HepG2 (cell line): ENCODE measurements at regions not wholly inside any gene's neighbourhood (a gene's known extent, or its start where the extent isn't known, plus 50 kb on each side); places are given as distances from the start of the nearest gene placed in this dataset.

Source experiments
- ATAC-seq: fragments of 200-7000 bp; cut with Tn5 transposase; 3 replicates; pipeline ENCODE4 v1.9.1; 2020; ENCODE audit warnings: mild to moderate bottlenecking, moderate library complexity
- BruUV-seq: library from RNA; stranded (reverse); fragments of 400-500 nt; replicated peaks from 2 replicates; lab custom pipeline; 2021; lab: Mats Ljungman, UMichigan
- CTCF ChIA-PET: fragments of 300-600 bp; formaldehyde crosslinking; extraction: SDS; loops from one replicate; lab custom pipeline; 2021; ENCODE audit warnings: low total read pairs, inconsistent platforms, low intra/inter-chr PET ratio; lab: Yijun Ruan, JAX
- POLR2A ChIA-PET: fragments of 350-600 bp; sonication (Branson Sonifier 250); formaldehyde crosslinking; loops from one replicate; lab custom pipeline; 2020; ENCODE audit warnings: antibody characterized with exemption, inconsistent platforms; lab: Yijun Ruan, JAX
- DNase-seq: peaks from one replicate; pipeline ENCODE4 v3.0.0-alpha.2; 2015; ENCODE audit warnings: low spot score
- FAIRE-seq: peaks from 3 replicates; lab custom pipeline; 2011; peaks lifted over from hg19 to GRCh38; lab: Jason Lieb, UNC
- H2AFZ ChIP-seq: one replicate; pipeline ENCODE4 v1.6.1; 2011; ENCODE audit warnings: low read length, inconsistent platforms
- H3K27ac ChIP-seq: fragments of 300-600 bp; 3 replicates; pipeline ENCODE4 v1.8.0; 2011; ENCODE audit warnings: mixed run types, mild to moderate bottlenecking, mixed read lengths, low read length, inconsistent platforms; ENCODE audit not compliant: insufficient read depth; ENCODE audit errors: extremely low read length
- H3K27me3 ChIP-seq, 2 experiments: fragments of 200-600 bp in 1 of 2; 2 replicates in 1 of 2; 3 replicates in 1 of 2; pipeline versions ENCODE4 v1.6.0 to v1.8.0; 2011; ENCODE audit warnings: low read length in 2 of 2, mild to moderate bottlenecking in 2 of 2, moderate library complexity in 2 of 2, inconsistent platforms in 1 of 2; ENCODE audit not compliant: insufficient read depth in 2 of 2, control insufficient read depth in 1 of 2
- H3K36me3 ChIP-seq, 2 experiments: fragments of 200-600 bp in 1 of 2; replicated peaks in 1 of 2; 2 replicates in 1 of 2; 3 replicates in 1 of 2; pipeline versions ENCODE4 v1.5.1 to v1.8.0; 2011; ENCODE audit warnings: low read length in 2 of 2, inconsistent platforms in 1 of 2; ENCODE audit not compliant: insufficient read depth in 2 of 2, control insufficient read depth in 1 of 2
- H3K4me1 ChIP-seq: 2 replicates; pipeline ENCODE4 v1.5.1; 2012; ENCODE audit warnings: low read length, inconsistent platforms; ENCODE audit not compliant: insufficient read depth
- H3K4me2 ChIP-seq: 2 replicates; pipeline ENCODE4 v1.6.0; 2011; ENCODE audit warnings: low read depth, low read length, inconsistent platforms
- H3K4me3 ChIP-seq, 3 experiments: fragments of 200-600 bp in 1 of 3; sonication (generic), shearing (Covaris generic) in 1 of 3; replicated peaks in 1 of 3; 2 replicates each; pipeline ENCODE4 v1.5.1; 2011 to 2016; ENCODE audit warnings: low read length in 3 of 3, inconsistent platforms in 2 of 3, low read depth in 2 of 3, mild to moderate bottlenecking in 2 of 3, control low read depth in 1 of 3, mixed read lengths in 1 of 3; ENCODE audit not compliant: insufficient read depth in 1 of 3
- H3K79me2 ChIP-seq: one replicate; pipeline ENCODE4 v1.6.1; 2011; ENCODE audit warnings: low read length, inconsistent platforms; ENCODE audit not compliant: insufficient read depth
- H3K9ac ChIP-seq: 2 replicates; pipeline ENCODE4 v1.6.0; 2011; ENCODE audit warnings: mild to moderate bottlenecking, low read depth, low read length, inconsistent platforms; ENCODE audit not compliant: insufficient read depth
- H3K9me3 ChIP-seq: 2 replicates; pipeline ENCODE4 v1.5.1; 2012; ENCODE audit warnings: mild to moderate bottlenecking, low read length
- H4K20me1 ChIP-seq: 2 replicates; pipeline ENCODE4 v1.6.0; 2011; ENCODE audit warnings: inconsistent platforms, mild to moderate bottlenecking, low read length, moderate library complexity; ENCODE audit not compliant: insufficient read depth
- BCL6 ChIP-seq: IDR thresholded peaks from 2 replicates; pipeline ENCODE4 v1.6.1; 2016; ENCODE audit warnings: missing genetic modification reagents, missing compliant biosample characterization
- ELF1 ChIP-seq: sonication (generic); formaldehyde crosslinking; IDR thresholded peaks from 2 replicates; pipeline ENCODE4 v1.4.0; 2020; ENCODE audit warnings: missing genetic modification reagents
- ELF3 ChIP-seq: IDR thresholded peaks from 2 replicates; pipeline ENCODE4 v1.6.1; 2016; ENCODE audit warnings: missing genetic modification reagents, missing compliant biosample characterization
- HNF4G ChIP-seq, 2 experiments: sonication (generic) in 1 of 2; formaldehyde crosslinking in 1 of 2; IDR thresholded peaks; 2 replicates each; pipeline versions ENCODE4 v1.4.0 to v1.6.1; 2011 to 2020; ENCODE audit warnings: borderline replicate concordance in 2 of 2, low read depth in 2 of 2, mild to moderate bottlenecking in 2 of 2, low read length in 1 of 2, missing genetic modification reagents in 1 of 2, moderate library complexity in 1 of 2
- MEF2D ChIP-seq: sonication (generic); formaldehyde crosslinking; IDR thresholded peaks from 2 replicates; pipeline ENCODE4 v1.5.1; 2020; ENCODE audit warnings: mild to moderate bottlenecking, missing genetic modification reagents
- NAIF1 ChIP-seq: sonication (generic); formaldehyde crosslinking; IDR thresholded peaks from 2 replicates; pipeline ENCODE4 v1.5.0; 2020; ENCODE audit warnings: mild to moderate bottlenecking, missing genetic modification reagents, borderline replicate concordance
- NFATC3 ChIP-seq: sonication (generic); formaldehyde crosslinking; IDR thresholded peaks from 2 replicates; pipeline ENCODE4 v1.5.1; 2020; ENCODE audit warnings: mild to moderate bottlenecking, missing genetic modification reagents
- RBAK ChIP-seq: sonication (generic); formaldehyde crosslinking; IDR thresholded peaks from 2 replicates; pipeline ENCODE4 v1.5.1; 2020; ENCODE audit warnings: mild to moderate bottlenecking, missing genetic modification reagents
- THYN1 ChIP-seq: sonication (generic); formaldehyde crosslinking; IDR thresholded peaks from 2 replicates; pipeline ENCODE4 v1.8.1; 2023; ENCODE audit warnings: low read depth, mild to moderate bottlenecking, moderate library complexity, missing genetic modification reagents, borderline replicate concordance
- ZNF207 ChIP-seq: fragments of 450-650 bp; IDR thresholded peaks from 2 replicates; pipeline ENCODE4 v1.6.1; 2016; ENCODE audit warnings: antibody characterized with exemption, borderline replicate concordance
- ZNF337 ChIP-seq: sonication (generic); formaldehyde crosslinking; IDR thresholded peaks from 2 replicates; pipeline ENCODE4 v1.5.1; 2020; ENCODE audit warnings: missing genetic modification reagents, low read depth, mild to moderate bottlenecking, borderline replicate concordance
- ZNF382 ChIP-seq: sonication (generic); formaldehyde crosslinking; IDR thresholded peaks from 2 replicates; pipeline ENCODE4 v1.5.0; 2020; ENCODE audit warnings: missing genetic modification reagents, mild to moderate bottlenecking, borderline replicate concordance
- ZNF430 ChIP-seq: sonication (generic); formaldehyde crosslinking; IDR thresholded peaks from 2 replicates; pipeline ENCODE4 v1.9.0; 2021; ENCODE audit warnings: mild to moderate bottlenecking, missing genetic modification reagents
- ZNF432 ChIP-seq: sonication (generic); formaldehyde crosslinking; IDR thresholded peaks from 2 replicates; pipeline ENCODE4 v1.5.0; 2020; ENCODE audit warnings: missing genetic modification reagents, mild to moderate bottlenecking, borderline replicate concordance
- ZNF557 ChIP-seq: sonication (generic); formaldehyde crosslinking; IDR thresholded peaks from 2 replicates; pipeline ENCODE4 v1.4.0; 2020; ENCODE audit warnings: missing genetic modification reagents
- ZNF780A ChIP-seq: sonication (generic); formaldehyde crosslinking; IDR thresholded peaks from 2 replicates; pipeline ENCODE4 v1.8.0; 2022; ENCODE audit warnings: mild to moderate bottlenecking, missing genetic modification reagents, moderate library complexity
- WGBS: methylation state at CpG from one replicate; pipeline ENCODE4 v1.1.6; 2017; ENCODE audit warnings: low lambda C conversion rate; 5-methylcytosine and 5-hydroxymethylcytosine counted together
- in situ Hi-C: cut with HindIII; loops from 2 replicates; pipeline ENCODE4 v1.10.0; 2017; ENCODE audit warnings: low pct_unique_long_range_greater_than_20kb; ENCODE audit not compliant: extremely low pct_ligation_motif_present
- intact Hi-C: fragments of 100-400 bp; cut with micrococcal nuclease; formaldehyde crosslinking; loops from one replicate; pipeline ENCODE4 v1.10.0; 2022; ENCODE audit not compliant: unreplicated experiment
- TF ChIP-seq, protein P1 (sequence below): sonication (generic); formaldehyde crosslinking; IDR thresholded peaks from 2 replicates; pipeline ENCODE4 v1.4.0; 2020; ENCODE audit warnings: missing genetic modification reagents, borderline replicate concordance
- TF ChIP-seq, protein P2 (sequence below): sonication (generic); formaldehyde crosslinking; IDR thresholded peaks from 2 replicates; pipeline ENCODE4 v1.8.1; 2023; ENCODE audit warnings: mild to moderate bottlenecking, missing genetic modification reagents, borderline replicate concordance

DNA sequence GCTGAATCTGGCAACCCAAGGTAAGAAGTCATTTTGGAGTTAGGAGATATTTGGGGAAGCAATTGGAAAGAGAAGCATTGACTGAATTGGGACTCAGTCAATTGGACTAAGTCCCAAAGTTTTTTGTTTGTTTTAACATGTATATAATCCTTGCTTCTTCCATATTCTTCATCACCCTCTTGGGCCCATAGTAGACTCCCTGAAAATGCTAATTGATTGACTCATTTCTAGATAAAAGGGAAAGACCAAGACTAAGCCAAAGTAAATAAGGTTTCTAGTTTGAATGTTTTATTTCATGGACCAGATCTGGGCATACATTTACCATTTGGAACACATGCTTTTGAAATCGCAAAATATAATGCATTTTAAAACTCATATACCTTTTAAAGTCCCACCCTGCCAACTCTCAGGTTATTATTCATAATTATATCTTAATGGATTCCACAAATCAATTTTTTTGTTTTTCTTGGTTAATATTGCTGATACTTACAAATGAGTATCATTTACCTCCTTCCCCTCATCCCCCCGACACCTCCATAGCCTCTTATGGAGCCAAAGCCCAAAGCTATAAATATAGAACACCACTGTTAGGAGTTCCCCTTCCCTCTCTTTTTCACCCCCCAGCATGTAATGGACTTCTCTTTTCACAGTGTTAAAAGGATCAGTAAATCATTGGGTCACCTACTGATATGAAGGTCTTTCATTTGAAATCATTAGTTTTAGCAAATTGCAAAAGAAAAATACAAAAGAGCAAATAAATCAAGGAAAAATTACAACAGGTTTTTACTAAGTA is 674.0 kb upstream of the SOX9 start:
- POLR2A ChIA-PET = no interaction called here
- no peaks in the 10 kb centered on the region for H3K27me3 ChIP-seq
- H3K4me1 ChIP-seq = no peaks in the 10 kb centered on the region
- no peak overlapping the region for H3K4me2 ChIP-seq
- WGBS = 1% methylated on average over 2 of the region's 2 CpGs
- CTCF ChIA-PET = no interaction called here
- H2AFZ ChIP-seq = no peak overlapping the region
- ATAC-seq (no peak), DNase-seq (no peak), FAIRE-seq (no peak)
- H3K27ac ChIP-seq = no peak overlapping the region
- no peaks in the 10 kb centered on the region for H4K20me1 ChIP-seq
- no peak overlapping the region for H3K4me3 ChIP-seq
- intact Hi-C loops = no loop called here
- no peaks in the 10 kb centered on the region for H3K79me2 ChIP-seq
- BruUV-seq = no TSS peak
- no peaks in the 10 kb centered on the region for H3K9me3 ChIP-seq
- no peak overlapping the region for H3K9ac ChIP-seq
- TF ChIP-seq ZNF382 (no peak), ZNF337 (CRISPR knock-in tag) (no peak), THYN1 (CRISPR knock-in tag) (no peak), ZNF207 (no peak), ZNF780A (CRISPR knock-in tag) (no peak), BCL6 (CRISPR knock-in tag) (no peak), NAIF1 (CRISPR knock-in tag) (no peak), MEF2D (no peak), ZNF432 (no peak), ELF1 (CRISPR knock-in tag) (no peak), HNF4G (IDR thresholded peaks at IDR 0.05; ENCODE audit: borderline replicate concordance, low read depth, low read length) (no peak), HNF4G (CRISPR knock-in tag; IDR thresholded peaks at IDR 0.05; ENCODE audit: borderline replicate concordance, low read depth) (no peak), ZNF430 (no peak), RBAK (CRISPR knock-in tag) (no peak), ZNF557 (CRISPR knock-in tag) (no peak), NFATC3 (CRISPR knock-in tag) (no peak), ELF3 (CRISPR knock-in tag) (no peak)
- TF ChIP-seq, protein P1, sequence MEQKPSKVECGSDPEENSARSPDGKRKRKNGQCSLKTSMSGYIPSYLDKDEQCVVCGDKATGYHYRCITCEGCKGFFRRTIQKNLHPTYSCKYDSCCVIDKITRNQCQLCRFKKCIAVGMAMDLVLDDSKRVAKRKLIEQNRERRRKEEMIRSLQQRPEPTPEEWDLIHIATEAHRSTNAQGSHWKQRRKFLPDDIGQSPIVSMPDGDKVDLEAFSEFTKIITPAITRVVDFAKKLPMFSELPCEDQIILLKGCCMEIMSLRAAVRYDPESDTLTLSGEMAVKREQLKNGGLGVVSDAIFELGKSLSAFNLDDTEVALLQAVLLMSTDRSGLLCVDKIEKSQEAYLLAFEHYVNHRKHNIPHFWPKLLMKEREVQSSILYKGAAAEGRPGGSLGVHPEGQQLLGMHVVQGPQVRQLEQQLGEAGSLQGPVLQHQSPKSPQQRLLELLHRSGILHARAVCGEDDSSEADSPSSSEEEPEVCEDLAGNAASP (CRISPR knock-in tag) = no peak
- TF ChIP-seq, protein P2, sequence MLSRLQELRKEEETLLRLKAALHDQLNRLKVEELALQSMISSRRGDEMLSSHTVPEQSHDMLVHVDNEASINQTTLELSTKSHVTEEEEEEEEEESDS (CRISPR knock-in tag) = no peak
- H3K36me3 ChIP-seq = no peaks in the 10 kb centered on the region
- in situ Hi-C loops = no loop called here
